Activated CD4-positive, CD25-positive, alpha-beta regulatory T cell (primary cell): ENCODE measurements at regions not wholly inside any gene's neighbourhood (a gene's known extent, or its start where the extent isn't known, plus 50 kb on each side); places are given as distances from the start of the nearest gene placed in this dataset.

Experiments
- DNase-seq, 4 experiments: peaks; one replicate each; lab custom pipeline; 2025; lab: John Stamatoyannopoulos, UW

DNA sequence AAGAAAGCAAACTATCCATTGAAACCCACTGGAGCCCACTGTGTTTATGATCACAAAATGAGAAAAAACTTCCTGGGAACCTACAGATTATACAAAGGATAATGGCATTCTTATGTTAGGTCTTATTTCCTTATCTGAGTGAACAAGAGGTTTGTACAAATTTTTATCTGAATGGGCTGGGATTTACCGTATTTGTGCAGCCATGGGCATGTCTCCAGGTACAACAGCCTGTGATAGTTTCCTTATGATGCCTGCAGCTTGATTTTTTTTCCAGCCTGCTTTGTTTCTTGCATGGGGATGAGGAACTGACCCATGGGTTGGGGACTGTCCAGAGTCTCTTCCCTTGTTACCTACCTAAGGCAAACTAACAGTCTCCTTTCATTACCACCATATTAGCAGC is 244.0 kb upstream of the RBMY1B start:
- DNase-seq = no peak

DNA sequence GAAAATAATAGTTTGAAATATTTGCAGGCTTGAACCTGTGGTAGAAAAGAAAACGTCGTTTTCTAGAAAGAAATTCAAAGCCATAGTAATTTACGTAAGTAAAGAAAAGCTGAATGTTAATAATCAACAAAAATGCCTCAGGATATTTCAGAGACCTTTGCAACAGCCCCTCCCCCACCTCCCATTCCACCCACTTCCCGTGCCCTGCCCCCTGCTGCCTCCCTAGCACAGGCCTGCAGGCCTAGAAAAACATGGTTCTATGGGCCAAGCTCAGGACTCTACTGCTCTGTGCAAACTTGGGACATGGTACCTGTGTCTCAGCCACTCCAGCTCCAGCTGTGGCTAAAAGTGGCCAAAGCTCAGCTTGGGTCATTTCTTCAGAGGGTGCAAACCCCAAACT is 223.4 kb upstream of the RBMY1B start:
- DNase-seq = no peak

DNA sequence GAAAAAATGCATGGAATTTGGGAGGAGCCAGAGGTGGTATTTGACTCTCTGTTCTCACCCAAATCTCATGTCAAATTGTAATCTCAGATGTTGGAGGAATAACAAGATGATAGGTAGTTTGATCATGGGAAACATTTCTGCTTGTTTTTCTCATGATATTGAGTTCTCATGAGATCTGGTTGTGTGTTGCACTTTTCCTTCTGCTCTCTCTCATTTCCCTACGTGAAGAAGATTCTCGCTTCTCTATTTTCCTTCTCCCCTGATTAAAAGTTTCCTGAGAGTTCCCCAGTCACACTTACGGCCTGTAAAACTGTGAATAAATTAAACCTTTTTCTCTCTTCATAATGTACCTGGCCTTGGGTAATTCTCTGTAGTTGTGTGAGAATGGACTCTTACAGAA is 222.2 kb upstream of the RBMY1B start:
- no peak for DNase-seq

DNA sequence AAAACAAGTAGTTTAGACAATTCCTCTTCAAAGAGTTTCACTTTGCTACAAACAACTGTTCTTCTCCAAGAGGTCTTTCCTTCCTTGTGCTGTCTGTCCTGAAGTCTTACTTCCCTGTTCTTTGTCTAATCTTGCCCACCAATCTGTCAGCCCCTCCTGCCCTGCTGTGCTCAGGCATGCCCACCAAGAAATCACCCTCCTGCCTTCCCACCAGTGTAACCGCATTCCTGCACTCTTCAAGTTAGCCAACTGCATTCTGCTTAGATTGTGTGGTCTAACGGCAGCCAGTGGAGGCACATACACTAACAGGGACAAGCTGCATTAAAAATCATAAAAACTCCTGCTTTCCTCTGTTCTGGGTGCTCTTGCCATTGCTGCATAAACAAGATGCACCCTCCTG is 215.9 kb upstream of the RBMY1B start:
- DNase-seq = no peak

GRCh38 chrY:21302278-21302677 is 208.9 kb upstream of the RBMY1B start:
- DNase-seq = no peak

DNA sequence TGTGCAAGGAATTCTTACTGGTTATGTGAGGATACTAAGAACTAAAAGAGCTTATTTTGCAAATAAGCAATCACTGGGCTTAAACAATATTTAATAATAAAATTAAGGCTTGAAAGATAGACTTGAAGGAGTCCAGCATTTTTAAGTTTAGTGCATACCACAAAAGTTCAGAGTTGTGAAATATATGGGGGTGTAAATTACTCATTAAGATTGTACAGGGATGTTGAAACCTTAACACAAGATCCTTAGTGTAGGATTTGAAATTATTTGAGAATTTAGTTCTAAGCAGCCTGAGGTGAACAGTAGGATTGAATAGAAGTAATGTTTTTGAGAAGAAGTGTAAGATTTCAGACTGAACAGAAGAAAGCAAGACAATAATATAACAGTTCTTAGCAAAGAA is 195.8 kb upstream of the RBMY1B start:
- DNase-seq = no peak
